Fibroblast of mammary gland (primary cell): ENCODE measurements at regions not wholly inside any gene's neighbourhood (a gene's known extent, or its start where the extent isn't known, plus 50 kb on each side); places are given as distances from the start of the nearest gene placed in this dataset.

Source experiments
- DNase-seq: peaks from one replicate; pipeline ENCODE4 v3.0.0-alpha.2; 2010; ENCODE audit warnings: low read depth
- H3K4me3 ChIP-seq: 2 replicates; pipeline ENCODE4 v1.5.1; 2011; ENCODE audit warnings: low read depth, mild to moderate bottlenecking, low read length, moderate library complexity; ENCODE audit not compliant: control insufficient read depth
- CTCF ChIP-seq: conservative IDR thresholded peaks from 2 replicates; pipeline ENCODE4 v1.5.1; 2011; ENCODE audit warnings: low read depth, low read length, inconsistent platforms; ENCODE audit not compliant: control insufficient read depth, insufficient read depth

DNA sequence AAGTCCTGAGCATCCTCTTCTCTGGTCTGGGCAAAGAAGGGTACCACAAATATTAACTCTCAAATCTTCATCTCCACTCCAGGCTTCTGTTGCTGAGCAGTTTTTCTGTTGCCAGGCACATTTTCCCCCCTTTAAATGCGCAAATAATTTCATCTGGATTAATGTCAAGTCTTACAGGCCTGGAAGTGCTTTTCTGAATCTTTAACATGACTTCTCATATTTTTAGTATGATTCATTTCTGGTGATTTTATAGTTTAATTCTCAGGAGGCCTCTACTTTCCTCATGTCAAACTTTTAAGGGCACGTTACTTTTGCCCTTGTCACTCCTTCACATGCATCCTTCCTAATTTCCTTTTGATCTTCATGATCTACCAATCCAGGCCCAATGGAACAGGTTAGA is 510.2 kb downstream of the METTL15 start:
- no peak overlapping the region for H3K4me3 ChIP-seq
- no peak for TF ChIP-seq CTCF
- DNase-seq, result peak; percentile 4

DNA sequence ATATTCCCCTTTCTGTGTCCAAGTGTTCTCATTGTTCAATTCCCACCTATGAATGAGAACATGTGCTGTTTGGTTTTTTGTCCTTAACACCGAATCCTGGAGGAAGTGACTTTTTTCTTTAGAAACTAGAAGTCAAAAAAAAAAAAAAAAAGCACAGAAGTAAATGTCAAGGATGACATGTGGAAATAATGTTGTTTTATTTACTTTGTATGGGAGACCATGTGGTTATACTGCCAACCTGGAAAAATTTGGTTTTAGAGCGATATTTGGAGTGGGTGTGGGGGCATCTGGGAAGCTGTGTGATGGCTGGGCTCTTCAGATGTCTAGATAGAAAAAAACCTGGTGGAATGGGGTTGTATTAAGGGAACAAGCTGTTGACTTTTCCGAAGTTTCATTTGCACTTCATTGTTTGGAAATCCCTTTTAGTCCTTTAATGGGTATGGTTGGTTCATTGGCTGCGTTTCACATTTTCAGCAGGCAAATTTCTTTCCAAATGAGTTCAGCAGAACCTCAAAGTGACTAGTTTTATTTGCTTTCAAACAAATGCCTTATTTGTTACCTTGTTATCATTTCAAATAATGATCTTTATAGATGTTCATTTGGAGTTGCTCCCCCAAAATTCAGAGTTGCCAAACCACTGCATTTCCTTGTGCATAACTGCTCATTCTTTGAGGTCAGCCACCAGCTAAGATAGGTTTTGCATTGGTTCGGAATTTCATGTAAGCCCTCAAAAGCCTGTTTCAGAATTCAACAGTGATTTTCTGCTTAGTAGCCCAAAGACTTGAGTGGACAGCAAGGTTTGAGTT is 508.2 kb downstream of the METTL15 start:
- no peak overlapping the region for H3K4me3 ChIP-seq
- TF ChIP-seq CTCF, result no peak
- no peak for DNase-seq

DNA sequence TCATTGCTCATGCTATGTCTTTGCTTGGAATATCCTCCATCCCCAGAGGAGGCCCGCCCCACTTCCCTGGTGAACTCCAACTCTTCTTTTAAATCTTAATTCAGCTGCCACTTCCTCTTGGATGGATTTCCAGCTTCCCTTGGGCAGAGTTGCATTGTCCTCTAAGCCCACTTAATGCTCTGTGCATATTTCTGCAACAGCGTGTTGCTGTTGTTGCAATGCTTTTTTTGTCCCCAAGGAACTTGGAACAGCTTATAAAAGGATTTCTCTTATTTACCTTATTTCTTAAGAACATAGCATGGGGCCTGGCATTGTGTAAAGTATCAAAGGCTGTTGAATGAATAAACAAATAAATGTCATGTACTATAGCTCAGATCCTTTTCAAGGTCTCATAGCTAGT is 507.4 kb downstream of the METTL15 start:
- no peak overlapping the region for H3K4me3 ChIP-seq
- DNase-seq, result no peak
- TF ChIP-seq CTCF, result no peak

- H3K4me3 ChIP-seq, result no peak overlapping the region
- DNase-seq, result peak; percentile 27
- TF ChIP-seq CTCF, result no peak
Observed at GRCh38 chr11:28606930-28607329, 498.7 kb downstream of the METTL15 start.

GRCh38 chr11:28599656-28600055 is 491.5 kb downstream of the METTL15 start:
- H3K4me3 ChIP-seq, result no peak overlapping the region
- no peak for DNase-seq
- TF ChIP-seq CTCF, result no peak

DNA sequence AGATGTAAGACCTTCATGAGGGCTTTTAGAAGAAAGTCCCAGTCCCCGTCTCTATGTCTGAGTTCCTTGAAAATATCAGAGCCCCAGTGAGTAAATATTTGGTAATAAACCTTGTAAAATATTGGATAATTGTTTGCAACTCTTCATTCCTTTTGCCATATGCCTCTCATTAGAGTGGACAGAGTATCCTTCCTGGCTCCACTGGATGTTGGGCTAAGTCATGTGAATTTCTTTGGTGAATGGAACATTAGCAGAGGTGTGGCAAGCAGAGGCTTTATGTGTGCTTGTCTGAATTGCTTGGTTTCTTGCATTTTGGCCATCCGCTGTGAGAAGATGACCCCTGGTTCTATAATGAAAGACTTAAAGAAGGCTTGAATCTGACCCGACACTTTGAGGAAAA is 490.3 kb downstream of the METTL15 start:
- no peak for DNase-seq
- TF ChIP-seq CTCF, result no peak
- H3K4me3 ChIP-seq, result no peak overlapping the region
